ENCODE measurements at regions not wholly inside any gene's neighbourhood (a gene's known extent, or its start where the extent isn't known, plus 50 kb on each side); places are given as distances from the start of the nearest gene placed in this dataset.

DNA sequence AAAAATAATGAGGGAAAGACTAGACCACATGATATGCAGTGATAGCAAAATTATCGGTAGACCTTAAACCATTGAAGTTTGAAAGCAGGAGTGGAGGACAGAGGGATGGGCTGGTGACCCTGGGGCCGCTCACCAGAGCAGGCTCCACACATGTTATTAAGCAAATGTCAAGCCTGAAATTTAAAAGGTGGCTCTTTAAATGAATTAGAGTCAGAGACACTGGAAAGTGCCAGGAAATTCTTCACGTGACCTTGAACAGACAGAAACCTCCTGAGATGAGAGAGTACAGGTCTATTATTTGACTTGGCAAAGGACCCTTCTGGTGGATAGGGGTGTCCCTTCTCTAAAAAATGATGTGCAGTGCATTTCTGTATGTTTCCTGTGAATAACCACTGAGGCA, 111.0 kb upstream of the CPEB4 start:
- Histone ChIP-seq H3K36me3 (ENCODE audit: control insufficient read depth, insufficient read depth, low read length) (no peaks in the 10 kb centered on the region), H3K27me3 (ENCODE audit: control insufficient read depth, insufficient read depth, low read length) (no peaks in the 10 kb centered on the region), H3K4me3 (ENCODE audit: low read length) (no peak overlapping the region), H3K27ac (ENCODE audit: low read depth, low read length) (no peak overlapping the region), H3K9ac (ENCODE audit: low read length) (no peak overlapping the region), H3K4me1 (ENCODE audit: control insufficient read depth, insufficient read depth, low read length) (peaks cover 6% of the 10 kb centered on the region)

DNA sequence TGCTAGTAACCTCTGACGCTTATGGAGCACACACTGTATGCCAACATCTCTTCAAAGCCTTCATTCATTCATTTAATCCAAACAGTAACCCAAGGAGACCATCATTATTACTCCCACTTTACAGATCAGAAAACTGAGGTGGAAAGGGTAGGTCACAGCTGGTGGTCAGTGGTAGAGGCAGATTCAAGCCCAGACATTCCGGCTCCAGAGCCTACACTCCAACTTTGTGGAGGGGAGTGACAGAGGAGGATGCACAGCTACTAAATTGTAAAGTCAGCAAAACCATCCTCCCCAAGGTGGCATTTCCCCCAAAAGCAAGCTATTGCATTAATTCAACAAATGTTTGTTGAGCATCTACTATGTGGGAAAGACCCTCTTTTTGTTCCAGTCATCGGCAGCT, 110.5 kb upstream of the CPEB4 start:
- Histone ChIP-seq H3K27me3 (ENCODE audit: control insufficient read depth, insufficient read depth, low read length) (no peaks in the 10 kb centered on the region), H3K27ac (ENCODE audit: low read depth, low read length) (no peak overlapping the region), H3K4me3 (ENCODE audit: low read length) (no peak overlapping the region), H3K9ac (ENCODE audit: low read length) (no peak overlapping the region), H3K4me1 (ENCODE audit: control insufficient read depth, insufficient read depth, low read length) (peaks cover 9% of the 10 kb centered on the region), H3K36me3 (ENCODE audit: control insufficient read depth, insufficient read depth, low read length) (no peaks in the 10 kb centered on the region)

GRCh38 chr5:173778152-173778782, 109.9 kb upstream of the CPEB4 start:
- no peak overlapping the region for H3K9ac ChIP-seq (ENCODE audit: low read length)
- no peak overlapping the region for H3K4me3 ChIP-seq (ENCODE audit: low read length)
- H3K27ac ChIP-seq (ENCODE audit: low read depth, low read length): no peak overlapping the region
- no peaks in the 10 kb centered on the region for H3K27me3 ChIP-seq (ENCODE audit: control insufficient read depth, insufficient read depth, low read length)
- no peaks in the 10 kb centered on the region for H3K36me3 ChIP-seq (ENCODE audit: control insufficient read depth, insufficient read depth, low read length)
- H3K4me1 ChIP-seq (ENCODE audit: control insufficient read depth, insufficient read depth, low read length): peaks cover 9% of the 10 kb centered on the region

GRCh38 chr5:173778784-173779304, 109.3 kb upstream of the CPEB4 start:
- no peaks in the 10 kb centered on the region for H3K36me3 ChIP-seq (ENCODE audit: control insufficient read depth, insufficient read depth, low read length)
- no peaks in the 10 kb centered on the region for H3K27me3 ChIP-seq (ENCODE audit: control insufficient read depth, insufficient read depth, low read length)
- no peak overlapping the region for H3K4me3 ChIP-seq (ENCODE audit: low read length)
- H3K9ac ChIP-seq (ENCODE audit: low read length): no peak overlapping the region
- peaks cover 9% of the 10 kb centered on the region for H3K4me1 ChIP-seq (ENCODE audit: control insufficient read depth, insufficient read depth, low read length)
- no peak overlapping the region for H3K27ac ChIP-seq (ENCODE audit: low read depth, low read length)

DNA sequence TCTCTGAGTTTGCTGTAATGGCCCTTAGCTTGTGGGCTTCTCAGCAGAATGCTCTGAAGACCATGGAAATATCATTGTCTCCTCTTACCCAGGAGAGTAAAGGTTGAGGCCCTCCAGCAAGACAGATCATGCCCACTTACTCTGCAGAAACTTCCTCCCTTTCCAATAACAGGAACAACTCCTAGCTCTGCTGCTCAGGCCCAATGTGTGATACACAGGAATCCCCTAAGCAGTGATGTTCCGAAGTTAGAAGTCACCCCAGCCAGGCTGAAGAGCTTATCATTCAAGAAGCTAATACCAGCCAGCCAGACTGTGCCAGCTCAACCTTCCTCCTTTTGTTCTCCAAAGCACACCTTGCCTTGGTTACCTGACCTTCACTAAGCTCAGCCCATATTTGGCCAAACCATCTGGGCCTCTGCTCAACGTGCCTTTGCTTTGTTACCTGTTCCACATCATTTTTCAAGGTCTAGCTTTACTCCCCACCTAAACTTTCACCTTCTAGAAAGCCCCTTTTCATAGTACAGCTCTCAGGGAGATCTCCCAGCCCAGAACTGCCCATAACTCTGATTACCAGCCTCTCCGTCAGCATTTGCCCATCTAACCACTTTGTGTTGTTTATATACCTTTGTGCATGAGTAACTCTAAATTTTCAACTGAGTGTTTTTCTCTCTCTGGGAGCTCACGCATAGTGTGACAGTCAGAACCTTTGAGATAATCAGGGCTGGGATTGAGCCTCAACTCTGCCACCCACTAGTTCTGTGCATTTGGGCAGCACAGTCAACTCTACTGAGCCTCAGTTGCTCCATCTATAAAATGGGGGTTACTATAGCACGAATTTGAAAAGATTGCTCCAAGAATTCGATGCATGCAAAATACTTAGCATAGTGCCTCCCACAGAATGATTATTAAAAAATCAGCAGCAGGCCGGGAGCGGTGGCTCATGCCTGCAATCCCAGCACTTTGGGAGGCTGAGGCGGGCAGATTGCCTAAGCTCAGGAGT, 107.6 kb upstream of the CPEB4 start:
- Histone ChIP-seq H3K4me1 (ENCODE audit: control insufficient read depth, insufficient read depth, low read length) (peaks cover 9% of the 10 kb centered on the region), H3K9ac (ENCODE audit: low read length) (no peak overlapping the region), H3K4me3 (ENCODE audit: low read length) (no peak overlapping the region), H3K36me3 (ENCODE audit: control insufficient read depth, insufficient read depth, low read length) (no peaks in the 10 kb centered on the region), H3K27me3 (ENCODE audit: control insufficient read depth, insufficient read depth, low read length) (no peaks in the 10 kb centered on the region), H3K27ac (ENCODE audit: low read depth, low read length) (no peak overlapping the region)

- Histone ChIP-seq H3K4me3 (ENCODE audit: low read length) (no peak overlapping the region), H3K4me1 (ENCODE audit: control insufficient read depth, insufficient read depth, low read length) (peaks cover 9% of the 10 kb centered on the region), H3K36me3 (ENCODE audit: control insufficient read depth, insufficient read depth, low read length) (no peaks in the 10 kb centered on the region)
Measured at GRCh38 chr5:173781432-173781815, 106.7 kb upstream of the CPEB4 start.

GRCh38 chr5:173781816-173782670, 106.1 kb upstream of the CPEB4 start:
- Histone ChIP-seq H3K9ac (ENCODE audit: low read length) (no peak overlapping the region), H3K27ac (ENCODE audit: low read depth, low read length) (peak overlapping the region; percentile 33)

More at GRCh38 chr5:173781432-173781815, 106.7 kb upstream of the CPEB4 start:
- H3K9ac ChIP-seq (ENCODE audit: low read length): no peak overlapping the region
- H3K27me3 ChIP-seq (ENCODE audit: control insufficient read depth, insufficient read depth, low read length): no peaks in the 10 kb centered on the region
- no peak overlapping the region for H3K27ac ChIP-seq (ENCODE audit: low read depth, low read length)

DNA sequence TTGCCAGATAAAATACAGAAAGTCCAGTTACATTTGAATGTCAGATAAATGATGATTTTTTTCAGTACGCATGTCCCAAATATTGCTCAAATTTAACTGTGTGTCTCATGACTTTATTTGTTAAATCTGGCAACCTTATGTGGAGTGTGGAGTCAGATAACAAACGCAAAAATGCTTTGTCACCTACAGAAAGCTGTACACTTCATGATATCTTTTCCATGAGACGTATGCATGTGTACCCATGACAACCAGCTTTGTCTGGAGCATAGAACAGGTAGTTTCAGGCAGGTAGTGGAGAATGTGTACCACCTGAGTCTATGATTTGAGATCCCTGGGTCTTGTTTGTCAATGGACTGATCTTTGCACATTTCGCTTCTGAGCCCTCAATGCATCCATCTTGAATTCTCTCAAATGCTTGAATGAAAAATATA, 105.5 kb upstream of the CPEB4 start:
- Histone ChIP-seq H3K4me3 (ENCODE audit: low read length) (no peak overlapping the region), H3K36me3 (ENCODE audit: control insufficient read depth, insufficient read depth, low read length) (no peaks in the 10 kb centered on the region), H3K27ac (ENCODE audit: low read depth, low read length) (peak overlapping the region; percentile 33), H3K27me3 (ENCODE audit: control insufficient read depth, insufficient read depth, low read length) (no peaks in the 10 kb centered on the region), H3K4me1 (ENCODE audit: control insufficient read depth, insufficient read depth, low read length) (peaks cover 9% of the 10 kb centered on the region), H3K9ac (ENCODE audit: low read length) (no peak overlapping the region)

More at GRCh38 chr5:173781816-173782670, 106.1 kb upstream of the CPEB4 start:
- Histone ChIP-seq H3K27me3 (ENCODE audit: control insufficient read depth, insufficient read depth, low read length) (no peaks in the 10 kb centered on the region), H3K4me1 (ENCODE audit: control insufficient read depth, insufficient read depth, low read length) (peaks cover 9% of the 10 kb centered on the region), H3K4me3 (ENCODE audit: low read length) (no peak overlapping the region), H3K36me3 (ENCODE audit: control insufficient read depth, insufficient read depth, low read length) (no peaks in the 10 kb centered on the region)

- no peaks in the 10 kb centered on the region for H3K36me3 ChIP-seq (ENCODE audit: control insufficient read depth, insufficient read depth, low read length)
- no peak overlapping the region for H3K9ac ChIP-seq (ENCODE audit: low read length)
- H3K4me3 ChIP-seq (ENCODE audit: low read length): no peak overlapping the region
- H3K27ac ChIP-seq (ENCODE audit: low read depth, low read length): no peak overlapping the region
- H3K27me3 ChIP-seq (ENCODE audit: control insufficient read depth, insufficient read depth, low read length): no peaks in the 10 kb centered on the region
- peaks cover 9% of the 10 kb centered on the region for H3K4me1 ChIP-seq (ENCODE audit: control insufficient read depth, insufficient read depth, low read length)
Measured at GRCh38 chr5:173783371-173783770, 104.8 kb upstream of the CPEB4 start.

DNA sequence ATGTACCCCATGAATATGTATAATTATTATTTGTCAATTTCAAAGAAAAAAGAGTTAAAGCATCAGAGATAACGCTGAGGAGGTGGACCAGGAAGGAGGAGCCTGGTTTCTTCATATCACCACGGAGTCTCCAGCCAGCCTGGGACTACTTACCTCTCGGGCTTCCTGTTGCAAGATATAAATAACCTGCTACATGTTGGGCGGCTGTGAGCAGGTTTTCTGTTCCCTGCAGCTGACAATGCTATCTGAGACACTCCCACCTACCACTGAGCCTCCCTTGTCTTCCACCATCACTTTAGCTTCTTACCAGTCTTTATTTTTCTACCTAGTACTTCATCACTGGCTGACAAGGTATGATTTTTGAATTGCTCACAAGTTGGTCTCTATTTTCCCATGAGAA, 102.7 kb upstream of the CPEB4 start:
- H3K27ac ChIP-seq (ENCODE audit: low read depth, low read length): no peak overlapping the region
- no peaks in the 10 kb centered on the region for H3K36me3 ChIP-seq (ENCODE audit: control insufficient read depth, insufficient read depth, low read length)
- no peak overlapping the region for H3K9ac ChIP-seq (ENCODE audit: low read length)
- peaks cover 9% of the 10 kb centered on the region for H3K4me1 ChIP-seq (ENCODE audit: control insufficient read depth, insufficient read depth, low read length)
- H3K4me3 ChIP-seq (ENCODE audit: low read length): no peak overlapping the region
- no peaks in the 10 kb centered on the region for H3K27me3 ChIP-seq (ENCODE audit: control insufficient read depth, insufficient read depth, low read length)

DNA sequence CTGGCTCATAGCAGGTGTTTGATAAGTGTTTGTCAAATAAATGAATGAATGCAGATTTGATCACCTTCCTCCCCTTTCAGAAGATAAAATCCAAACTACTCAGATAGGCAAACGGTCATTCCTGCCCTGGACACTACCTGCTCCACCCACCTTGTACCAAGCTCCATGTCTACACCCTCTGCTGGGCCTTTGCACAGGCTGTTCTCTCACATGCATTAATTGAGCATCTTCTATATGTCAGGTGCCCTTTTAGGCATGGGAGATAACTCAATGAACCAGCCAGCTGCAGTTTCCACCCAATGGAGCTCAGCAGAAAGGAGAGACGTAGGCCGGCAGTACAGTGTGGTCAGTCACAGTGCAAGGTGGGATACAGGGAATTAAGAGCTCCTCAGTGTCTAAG, 102.3 kb upstream of the CPEB4 start:
- H3K9ac ChIP-seq (ENCODE audit: low read length): no peak overlapping the region
- H3K36me3 ChIP-seq (ENCODE audit: control insufficient read depth, insufficient read depth, low read length): no peaks in the 10 kb centered on the region
- H3K4me1 ChIP-seq (ENCODE audit: control insufficient read depth, insufficient read depth, low read length): peaks cover 9% of the 10 kb centered on the region
- H3K27ac ChIP-seq (ENCODE audit: low read depth, low read length): no peak overlapping the region
- H3K27me3 ChIP-seq (ENCODE audit: control insufficient read depth, insufficient read depth, low read length): no peaks in the 10 kb centered on the region
- no peak overlapping the region for H3K4me3 ChIP-seq (ENCODE audit: low read length)
